Peyer's patch (tissue), 4 donors: ENCODE measurements at regions not wholly inside any gene's neighbourhood (a gene's known extent, or its start where the extent isn't known, plus 50 kb on each side); places are given as distances from the start of the nearest gene placed in this dataset.
A peak's percentile ranks its signal among the peaks of the same experiment; 100 is the strongest.

Experiments used
- DNase-seq, 3 donors: peaks; one replicate each; pipeline ENCODE4 v3.0.0-alpha.2; 2017 to 2019
- H3K27ac ChIP-seq, 4 donors: fragments of 200-600 bp; sonication (generic); one replicate each; pipeline ENCODE4 v1.5.1; 2016 to 2019
- H3K27me3 ChIP-seq, 2 donors: fragments of 200-600 bp; sonication (generic); one replicate each; pipeline ENCODE4 v1.5.1; 2019
- H3K36me3 ChIP-seq, 3 donors: fragments of 200-600 bp; sonication (generic); one replicate each; pipeline ENCODE4 v1.5.1; 2016 to 2019
- H3K4me1 ChIP-seq, 4 donors: fragments of 200-600 bp; sonication (generic); one replicate each; pipeline ENCODE4 v1.5.1; 2016 to 2019
- H3K4me3 ChIP-seq, 4 donors: fragments of 200-600 bp; sonication (generic); 1 replicate in 3 of 4; 2 replicates in 1 of 4; pipeline ENCODE4 v1.5.1; 2016 to 2019; ENCODE audit warnings: mild to moderate bottlenecking in 1 of 4
- H3K9me3 ChIP-seq, 4 donors: fragments of 200-600 bp; sonication (generic); one replicate each; pipeline ENCODE4 v1.5.1; 2016 to 2019; ENCODE audit warnings: mild to moderate bottlenecking in 1 of 4
- CTCF ChIP-seq, 6 experiments: fragments of 450-650 bp in 4 of 6; fragments of 200-600 bp in 2 of 6; sonication (generic) in 1 of 6; IDR thresholded peaks; one replicate each; pipeline ENCODE4 v1.5.1; 2017 to 2019; ENCODE audit warnings: antibody characterized with exemption in 6 of 6, mild to moderate bottlenecking in 3 of 6, moderate library complexity in 1 of 6
- POLR2A ChIP-seq, 2 donors: fragments of 450-650 bp; IDR thresholded peaks; one replicate each; pipeline ENCODE4 v1.5.1; 2017; ENCODE audit warnings: antibody characterized with exemption in 2 of 2, mild to moderate bottlenecking in 2 of 2, moderate library complexity in 2 of 2

GRCh38 chr9:16210440-16210839 is 657.6 kb downstream of the CCDC171 start:
- H3K4me1 ChIP-seq: no peaks in the 10 kb centered on the region
- TF ChIP-seq POLR2A (IDR thresholded peaks at IDR 0.05) (no peak), CTCF (IDR thresholded peaks at IDR 0.05) (no peak)
- H3K27ac ChIP-seq: no peak overlapping the region
- H3K4me3 ChIP-seq: no peak overlapping the region
- no peaks in the 10 kb centered on the region for H3K36me3 ChIP-seq
- H3K27me3 ChIP-seq: no peaks in the 10 kb centered on the region
- no peaks in the 10 kb centered on the region for H3K9me3 ChIP-seq
- DNase-seq: no peak

GRCh38 chr9:16211946-16212345 is 658.5 kb downstream of the BNC2 start:
- no peaks in the 10 kb centered on the region for H3K36me3 ChIP-seq
- H3K27ac ChIP-seq: no peak overlapping the region

GRCh38 chr9:16213781-16214515 is 656.5 kb downstream of the BNC2 start:
- Histone ChIP-seq H3K27me3 (no peaks in the 10 kb centered on the region), H3K4me3 (no peak overlapping the region), H3K36me3 (no peaks in the 10 kb centered on the region), H3K4me1 (no peaks in the 10 kb centered on the region), H3K27ac (peak overlapping the region in 2 of 4 donors; percentile 17 to 44), H3K9me3 (no peaks in the 10 kb centered on the region)
- DNase-seq: peak in 1 of 3 donors; percentile 58
- no peak for TF ChIP-seq POLR2A (IDR thresholded peaks at IDR 0.05)
- no peak for TF ChIP-seq CTCF (IDR thresholded peaks at IDR 0.05)

More at GRCh38 chr9:16211946-16212345, 658.5 kb downstream of the BNC2 start:
- Histone ChIP-seq H3K27me3 (no peaks in the 10 kb centered on the region), H3K4me3 (no peak overlapping the region), H3K4me1 (no peaks in the 10 kb centered on the region), H3K9me3 (no peaks in the 10 kb centered on the region)
- TF ChIP-seq CTCF (IDR thresholded peaks at IDR 0.05) (no peak), POLR2A (IDR thresholded peaks at IDR 0.05) (no peak)
- no peak for DNase-seq

- H3K4me1 ChIP-seq: no peaks in the 10 kb centered on the region
- TF ChIP-seq POLR2A (IDR thresholded peaks at IDR 0.05) (no peak), CTCF (IDR thresholded peaks at IDR 0.05) (no peak)
- H3K36me3 ChIP-seq: no peaks in the 10 kb centered on the region
- no peak for DNase-seq
- no peaks in the 10 kb centered on the region for H3K9me3 ChIP-seq
- peak overlapping the region in 2 of 4 donors; percentile 17 to 44 for H3K27ac ChIP-seq
- H3K27me3 ChIP-seq: no peaks in the 10 kb centered on the region
- H3K4me3 ChIP-seq: no peak overlapping the region
Measured at GRCh38 chr9:16214677-16215352, 655.7 kb downstream of the BNC2 start.

GRCh38 chr9:16215353-16215680 is 655.2 kb downstream of the BNC2 start:
- Histone ChIP-seq H3K36me3 (no peaks in the 10 kb centered on the region), H3K9me3 (no peaks in the 10 kb centered on the region), H3K27me3 (no peaks in the 10 kb centered on the region), H3K27ac (no peak overlapping the region), H3K4me1 (no peaks in the 10 kb centered on the region), H3K4me3 (no peak overlapping the region)
- no peak for DNase-seq
- no peak for TF ChIP-seq POLR2A (IDR thresholded peaks at IDR 0.05)
- no peak for TF ChIP-seq CTCF (IDR thresholded peaks at IDR 0.05)
